ENCODE measurements at regions not wholly inside any gene's neighbourhood (a gene's known extent, or its start where the extent isn't known, plus 50 kb on each side); places are given as distances from the start of the nearest gene placed in this dataset.
"Not testable (repeated sequence)": the region's sequence is repeated elsewhere in the genome, so short reads cannot be mapped to it uniquely, and the experiment has no call there.

DNA sequence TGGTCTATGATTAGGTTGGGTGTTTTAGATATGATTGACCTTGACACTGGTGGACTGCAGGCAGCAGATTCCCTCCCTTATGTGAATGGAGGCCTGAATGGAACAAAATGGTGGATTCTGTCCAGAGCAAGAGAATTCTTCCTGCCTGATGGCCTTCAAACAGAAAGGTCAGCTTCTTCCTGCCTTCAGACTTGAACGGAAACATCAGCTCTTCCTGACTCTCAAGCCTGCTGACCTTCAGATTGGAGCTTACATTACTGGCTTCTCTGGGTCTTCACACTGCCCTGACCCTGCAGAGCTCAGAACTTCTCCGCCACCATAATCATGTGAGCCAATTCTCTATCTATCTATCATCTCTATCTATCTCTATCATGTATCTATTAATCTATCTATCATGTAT lies 111.6 kb downstream of the RAMP3 start:
- WGBS (ENCODE audit: low lambda C conversion rate, missing lambda C conversion rate) = 98% methylated on average over 2 of the region's 2 CpGs
- no peak for DNase-seq (ENCODE audit: low spot score)
- H3K4me2 ChIP-seq = no peak overlapping the region

DNA sequence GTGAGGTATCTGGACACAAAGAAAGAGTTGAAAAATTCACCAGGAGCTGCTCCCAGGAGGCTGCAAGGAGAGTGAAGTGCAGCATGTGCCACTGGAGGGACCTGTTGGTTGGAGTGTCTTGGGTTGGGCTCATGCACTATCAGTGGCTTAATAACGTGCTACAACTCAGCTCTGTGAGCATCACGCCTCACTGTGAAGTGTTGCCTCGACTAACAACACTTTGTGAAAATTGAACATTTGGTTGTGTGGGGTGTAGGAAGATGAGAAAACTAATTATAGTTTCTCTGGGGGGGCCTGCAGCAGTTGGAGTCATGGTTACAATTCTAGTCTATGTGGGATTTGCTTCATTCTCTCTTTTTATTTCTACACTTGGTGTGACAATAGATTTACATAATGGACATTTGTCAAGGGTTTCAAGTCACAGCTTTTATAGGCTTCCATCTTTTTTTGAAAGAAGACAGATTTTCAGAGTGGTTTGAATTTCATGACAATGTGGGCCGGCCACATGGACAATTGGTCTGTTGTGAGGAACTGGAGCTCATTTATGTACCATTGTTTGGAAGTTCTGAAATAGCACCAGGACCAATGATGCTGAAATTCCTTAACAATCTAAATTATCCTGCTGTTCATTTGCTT lies 121.3 kb downstream of the RAMP3 start:
- Histone ChIP-seq H3K9me2 (replicated peaks; ENCODE audit: insufficient read depth) (no peaks in the 10 kb centered on the region), H3K79me2 (no peaks in the 10 kb centered on the region), H3K36me3 (replicated peaks; ENCODE audit: insufficient read depth, low read depth) (no peaks in the 10 kb centered on the region), H3K4me2 (no peak overlapping the region), H3K27ac (no peak overlapping the region), H3K27me3 (peaks cover 16% of the 10 kb centered on the region), H3K4me3 (no peak overlapping the region), H3K4me1 (ENCODE audit: insufficient read depth) (no peaks in the 10 kb centered on the region), H4K20me1 (ENCODE audit: insufficient read depth, poor library complexity, severe bottlenecking) (no peaks in the 10 kb centered on the region), H2AFZ (no peak overlapping the region), H3K9me3 (ENCODE audit: low read depth) (no peaks in the 10 kb centered on the region)
- no peak for DNase-seq (ENCODE audit: low spot score)
- TF ChIP-seq, protein P1, sequence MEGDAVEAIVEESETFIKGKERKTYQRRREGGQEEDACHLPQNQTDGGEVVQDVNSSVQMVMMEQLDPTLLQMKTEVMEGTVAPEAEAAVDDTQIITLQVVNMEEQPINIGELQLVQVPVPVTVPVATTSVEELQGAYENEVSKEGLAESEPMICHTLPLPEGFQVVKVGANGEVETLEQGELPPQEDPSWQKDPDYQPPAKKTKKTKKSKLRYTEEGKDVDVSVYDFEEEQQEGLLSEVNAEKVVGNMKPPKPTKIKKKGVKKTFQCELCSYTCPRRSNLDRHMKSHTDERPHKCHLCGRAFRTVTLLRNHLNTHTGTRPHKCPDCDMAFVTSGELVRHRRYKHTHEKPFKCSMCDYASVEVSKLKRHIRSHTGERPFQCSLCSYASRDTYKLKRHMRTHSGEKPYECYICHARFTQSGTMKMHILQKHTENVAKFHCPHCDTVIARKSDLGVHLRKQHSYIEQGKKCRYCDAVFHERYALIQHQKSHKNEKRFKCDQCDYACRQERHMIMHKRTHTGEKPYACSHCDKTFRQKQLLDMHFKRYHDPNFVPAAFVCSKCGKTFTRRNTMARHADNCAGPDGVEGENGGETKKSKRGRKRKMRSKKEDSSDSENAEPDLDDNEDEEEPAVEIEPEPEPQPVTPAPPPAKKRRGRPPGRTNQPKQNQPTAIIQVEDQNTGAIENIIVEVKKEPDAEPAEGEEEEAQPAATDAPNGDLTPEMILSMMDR (IDR thresholded peaks at IDR 0.05; ENCODE audit: poor library complexity) = no peak
- TF ChIP-seq EZH2 (IDR thresholded peaks at IDR 0.05; ENCODE audit: borderline replicate concordance) = no peak
- TF ChIP-seq EZH2phosphoT487 (IDR thresholded peaks at IDR 0.05; ENCODE audit: low read depth, severe bottlenecking, unreplicated experiment) = no peak
- 74% methylated on average over 4 of the region's 4 CpGs for WGBS (ENCODE audit: low lambda C conversion rate, missing lambda C conversion rate)

More for the DNA sequence above, 111.6 kb downstream of the RAMP3 start:
- no peaks in the 10 kb centered on the region for H3K4me1 ChIP-seq (ENCODE audit: insufficient read depth)
- no peaks in the 10 kb centered on the region for H3K36me3 ChIP-seq (replicated peaks; ENCODE audit: insufficient read depth, low read depth)
- no peaks in the 10 kb centered on the region for H3K27me3 ChIP-seq
- no peak overlapping the region for H3K27ac ChIP-seq
- no peaks in the 10 kb centered on the region for H3K79me2 ChIP-seq
- H4K20me1 ChIP-seq (ENCODE audit: insufficient read depth, poor library complexity, severe bottlenecking) = no peaks in the 10 kb centered on the region
- H3K4me3 ChIP-seq = no peak overlapping the region
- TF ChIP-seq EZH2 (IDR thresholded peaks at IDR 0.05; ENCODE audit: borderline replicate concordance) (no peak), EZH2phosphoT487 (IDR thresholded peaks at IDR 0.05; ENCODE audit: low read depth, severe bottlenecking, unreplicated experiment) (no peak)
- TF ChIP-seq, protein P1 (IDR thresholded peaks at IDR 0.05; ENCODE audit: poor library complexity) = no peak
- H2AFZ ChIP-seq = no peak overlapping the region
- H3K9me2 ChIP-seq (replicated peaks; ENCODE audit: insufficient read depth) = no peaks in the 10 kb centered on the region
- H3K9me3 ChIP-seq (ENCODE audit: low read depth) = no peaks in the 10 kb centered on the region

DNA sequence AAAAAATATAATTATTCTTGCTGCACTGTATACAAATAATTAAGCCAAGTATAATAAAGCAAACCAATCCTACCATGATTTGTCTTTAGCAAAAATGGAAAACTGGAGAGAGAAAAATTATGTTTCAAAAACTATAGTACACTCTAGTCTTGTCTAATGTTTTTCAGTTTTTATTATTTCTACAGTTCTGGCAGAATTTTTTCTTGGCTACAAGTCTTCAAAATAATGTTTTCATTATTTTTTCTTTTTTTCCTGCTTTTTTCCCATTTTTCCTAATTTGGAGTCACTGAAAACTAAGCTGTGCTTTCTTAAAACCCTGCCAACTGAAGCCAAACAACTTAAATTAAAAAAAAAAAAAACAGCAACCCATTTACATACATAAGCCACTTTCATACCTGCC lies 132.0 kb downstream of the RAMP3 start:
- not testable (repeated sequence) for H3K9me2 ChIP-seq (replicated peaks; ENCODE audit: insufficient read depth); DNase-seq (ENCODE audit: low spot score); H3K27ac ChIP-seq; H3K4me2 ChIP-seq; H3K27me3 ChIP-seq; H3K4me1 ChIP-seq (ENCODE audit: insufficient read depth); H3K4me3 ChIP-seq; H4K20me1 ChIP-seq (ENCODE audit: insufficient read depth, poor library complexity, severe bottlenecking); H3K79me2 ChIP-seq; H3K36me3 ChIP-seq (replicated peaks; ENCODE audit: insufficient read depth, low read depth); H3K9me3 ChIP-seq (ENCODE audit: low read depth); H2AFZ ChIP-seq

DNA sequence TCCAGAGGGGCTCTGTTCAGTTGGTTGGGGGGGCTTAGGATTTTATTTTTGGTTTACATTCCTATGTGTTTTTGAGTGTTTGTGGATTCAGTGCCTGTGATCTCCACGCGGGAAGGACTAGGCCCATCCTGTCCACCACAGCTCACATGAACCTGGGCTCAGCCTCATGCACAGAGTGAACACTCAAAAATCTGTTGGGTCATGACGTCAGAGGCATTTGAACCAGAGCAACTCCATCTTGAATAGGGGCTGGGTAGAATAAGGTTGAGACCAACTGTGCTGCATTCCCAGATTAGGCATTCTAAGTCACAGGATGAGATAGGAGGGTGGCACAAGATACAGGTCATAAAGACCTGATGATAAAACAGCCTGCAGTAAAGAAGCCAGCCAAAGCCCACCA lies 133.3 kb downstream of the RAMP3 start:
- H3K9me3 ChIP-seq (ENCODE audit: low read depth) = no peaks in the 10 kb centered on the region
- no peak overlapping the region for H3K4me3 ChIP-seq
- no peak overlapping the region for H3K27ac ChIP-seq
- no peak for TF ChIP-seq EZH2 (IDR thresholded peaks at IDR 0.05; ENCODE audit: borderline replicate concordance)
- TF ChIP-seq, protein P1 (IDR thresholded peaks at IDR 0.05; ENCODE audit: poor library complexity) = no peak
- TF ChIP-seq EZH2phosphoT487 (IDR thresholded peaks at IDR 0.05; ENCODE audit: low read depth, severe bottlenecking, unreplicated experiment) = no peak
- no peaks in the 10 kb centered on the region for H3K9me2 ChIP-seq (replicated peaks; ENCODE audit: insufficient read depth)
- H3K27me3 ChIP-seq = no peaks in the 10 kb centered on the region
- no peaks in the 10 kb centered on the region for H3K36me3 ChIP-seq (replicated peaks; ENCODE audit: insufficient read depth, low read depth)
- no peak overlapping the region for H3K4me2 ChIP-seq
- H4K20me1 ChIP-seq (ENCODE audit: insufficient read depth, poor library complexity, severe bottlenecking) = no peaks in the 10 kb centered on the region
- H2AFZ ChIP-seq = no peak overlapping the region
- H3K4me1 ChIP-seq (ENCODE audit: insufficient read depth) = no peaks in the 10 kb centered on the region
- no peaks in the 10 kb centered on the region for H3K79me2 ChIP-seq
- 87% methylated on average over 3 of the region's 3 CpGs for WGBS (ENCODE audit: low lambda C conversion rate, missing lambda C conversion rate)
- no peak for DNase-seq (ENCODE audit: low spot score)

Measured in hepatocyte (in vitro differentiated cells).